GM12878 (cell line): ENCODE measurements at regions not wholly inside any gene's neighbourhood (a gene's known extent, or its start where the extent isn't known, plus 50 kb on each side); places are given as distances from the start of the nearest gene placed in this dataset.

Source experiments
- BACH1 ChIP-seq: fragments of 450-650 bp; IDR thresholded peaks from 2 replicates; pipeline ENCODE4 v1.6.1; 2017; ENCODE audit warnings: mild to moderate bottlenecking, borderline replicate concordance
- CEBPB ChIP-seq, 2 experiments: fragments of 150-350 bp in 1 of 2; IDR thresholded peaks; 2 replicates each; pipeline ENCODE4 v1.6.1; 2012 to 2014; ENCODE audit warnings: low read depth in 2 of 2, low read length in 2 of 2, borderline replicate concordance in 1 of 2, inconsistent platforms in 1 of 2
- EGR1 ChIP-seq, 2 experiments: IDR thresholded peaks; 1 replicate in 1 of 2; 2 replicates in 1 of 2; pipeline ENCODE4 v1.6.1; 2011 to 2012; ENCODE audit warnings: low read depth in 2 of 2, low read length in 2 of 2, borderline replicate concordance in 1 of 2, mild to moderate bottlenecking in 1 of 2, moderate library complexity in 1 of 2
- EZH2 ChIP-seq: IDR thresholded peaks from 2 replicates; pipeline ENCODE4 v1.6.1; 2012; ENCODE audit warnings: low read depth, mild to moderate bottlenecking, control low read depth, inconsistent platforms, low read length, borderline replicate concordance; ENCODE audit not compliant: control insufficient read depth
- HDAC2 ChIP-seq: fragments of 200-600 bp; sonication (generic); IDR thresholded peaks from 2 replicates; pipeline ENCODE4 v1.6.1; 2017
- POLR2AphosphoS2 ChIP-seq: IDR thresholded peaks from 2 replicates; pipeline ENCODE4 v1.6.1; 2011; ENCODE audit warnings: low read depth, mild to moderate bottlenecking, low read length, improper control_type of control experiment, moderate library complexity
- PRDM15 ChIP-seq: fragments of 450-650 bp; formaldehyde crosslinking; IDR thresholded peaks from 2 replicates; pipeline ENCODE4 v1.4.0; 2020; ENCODE audit warnings: mild to moderate bottlenecking, moderate library complexity
- RAD21 ChIP-seq: IDR thresholded peaks from 2 replicates; pipeline ENCODE4 v1.6.1; 2011; ENCODE audit warnings: mild to moderate bottlenecking, low read depth, low read length, moderate library complexity; ENCODE audit not compliant: insufficient read depth
- SIN3A ChIP-seq: IDR thresholded peaks from 2 replicates; pipeline ENCODE4 v1.6.1; 2012; ENCODE audit warnings: low read depth, low read length, improper control_type of control experiment
- SMC3 ChIP-seq: IDR thresholded peaks from 2 replicates; pipeline ENCODE4 v1.6.1; 2011; ENCODE audit warnings: low read length, improper control_type of control experiment, borderline replicate concordance
- TCF3 ChIP-seq: IDR thresholded peaks from 2 replicates; pipeline ENCODE4 v1.6.1; 2012; ENCODE audit warnings: low read depth, mild to moderate bottlenecking, low read length, borderline replicate concordance; ENCODE audit not compliant: insufficient read depth
- YY1 ChIP-seq: IDR thresholded peaks from 2 replicates; pipeline ENCODE4 v1.6.1; 2011; ENCODE audit warnings: low read depth, mild to moderate bottlenecking, low read length
- TF ChIP-seq, protein P1 (sequence below): fragments of 450-650 bp; IDR thresholded peaks from 2 replicates; pipeline ENCODE4 v1.6.1; 2016; ENCODE audit warnings: mild to moderate bottlenecking
- TF ChIP-seq, protein P2 (sequence below), 3 experiments: IDR thresholded peaks in 2 of 3; conservative IDR thresholded peaks in 1 of 3; 2 replicates each; pipeline ENCODE4 v1.5.1; 2011; ENCODE audit warnings: low read depth in 3 of 3, low read length in 3 of 3, mild to moderate bottlenecking in 3 of 3, control low read depth in 2 of 3, moderate library complexity in 2 of 3, inconsistent platforms in 1 of 3, mixed read lengths in 1 of 3; ENCODE audit not compliant: control insufficient read depth in 2 of 3, insufficient read depth in 1 of 3; ENCODE audit errors: extremely low read depth in 1 of 3

- TF ChIP-seq CEBPB (IDR thresholded peaks at IDR 0.05; ENCODE audit: borderline replicate concordance in 1 of 2, low read depth in 2 of 2, low read length in 2 of 2) (no peak), HDAC2 (no peak), EGR1 (IDR thresholded peaks at IDR 0.05; ENCODE audit: borderline replicate concordance in 1 of 2, low read depth in 2 of 2, low read length in 2 of 2) (no peak), RAD21 (no peak), POLR2AphosphoS2 (no peak), YY1 (no peak), TCF3 (no peak), EZH2 (no peak), SIN3A (no peak), BACH1 (no peak), PRDM15 (no peak), SMC3 (no peak)
- TF ChIP-seq, protein P1, sequence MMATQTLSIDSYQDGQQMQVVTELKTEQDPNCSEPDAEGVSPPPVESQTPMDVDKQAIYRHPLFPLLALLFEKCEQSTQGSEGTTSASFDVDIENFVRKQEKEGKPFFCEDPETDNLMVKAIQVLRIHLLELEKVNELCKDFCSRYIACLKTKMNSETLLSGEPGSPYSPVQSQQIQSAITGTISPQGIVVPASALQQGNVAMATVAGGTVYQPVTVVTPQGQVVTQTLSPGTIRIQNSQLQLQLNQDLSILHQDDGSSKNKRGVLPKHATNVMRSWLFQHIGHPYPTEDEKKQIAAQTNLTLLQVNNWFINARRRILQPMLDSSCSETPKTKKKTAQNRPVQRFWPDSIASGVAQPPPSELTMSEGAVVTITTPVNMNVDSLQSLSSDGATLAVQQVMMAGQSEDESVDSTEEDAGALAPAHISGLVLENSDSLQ: no peak
- TF ChIP-seq, protein P2, sequence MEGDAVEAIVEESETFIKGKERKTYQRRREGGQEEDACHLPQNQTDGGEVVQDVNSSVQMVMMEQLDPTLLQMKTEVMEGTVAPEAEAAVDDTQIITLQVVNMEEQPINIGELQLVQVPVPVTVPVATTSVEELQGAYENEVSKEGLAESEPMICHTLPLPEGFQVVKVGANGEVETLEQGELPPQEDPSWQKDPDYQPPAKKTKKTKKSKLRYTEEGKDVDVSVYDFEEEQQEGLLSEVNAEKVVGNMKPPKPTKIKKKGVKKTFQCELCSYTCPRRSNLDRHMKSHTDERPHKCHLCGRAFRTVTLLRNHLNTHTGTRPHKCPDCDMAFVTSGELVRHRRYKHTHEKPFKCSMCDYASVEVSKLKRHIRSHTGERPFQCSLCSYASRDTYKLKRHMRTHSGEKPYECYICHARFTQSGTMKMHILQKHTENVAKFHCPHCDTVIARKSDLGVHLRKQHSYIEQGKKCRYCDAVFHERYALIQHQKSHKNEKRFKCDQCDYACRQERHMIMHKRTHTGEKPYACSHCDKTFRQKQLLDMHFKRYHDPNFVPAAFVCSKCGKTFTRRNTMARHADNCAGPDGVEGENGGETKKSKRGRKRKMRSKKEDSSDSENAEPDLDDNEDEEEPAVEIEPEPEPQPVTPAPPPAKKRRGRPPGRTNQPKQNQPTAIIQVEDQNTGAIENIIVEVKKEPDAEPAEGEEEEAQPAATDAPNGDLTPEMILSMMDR (IDR thresholded peaks at IDR 0.05 in 2 of 3, conservative IDR thresholded peaks at IDR 0.05 in 1 of 3; ENCODE audit: control insufficient read depth in 2 of 3, extremely low read depth in 1 of 3, insufficient read depth in 1 of 3, low read depth in 3 of 3, low read length in 3 of 3): no peak
These were observed 176.5 kb downstream of the DLL1 start for GRCh38 chr6:170114187-170114945.
